ENCODE measurements at regions not wholly inside any gene's neighbourhood (a gene's known extent, or its start where the extent isn't known, plus 50 kb on each side); places are given as distances from the start of the nearest gene placed in this dataset.

DNA sequence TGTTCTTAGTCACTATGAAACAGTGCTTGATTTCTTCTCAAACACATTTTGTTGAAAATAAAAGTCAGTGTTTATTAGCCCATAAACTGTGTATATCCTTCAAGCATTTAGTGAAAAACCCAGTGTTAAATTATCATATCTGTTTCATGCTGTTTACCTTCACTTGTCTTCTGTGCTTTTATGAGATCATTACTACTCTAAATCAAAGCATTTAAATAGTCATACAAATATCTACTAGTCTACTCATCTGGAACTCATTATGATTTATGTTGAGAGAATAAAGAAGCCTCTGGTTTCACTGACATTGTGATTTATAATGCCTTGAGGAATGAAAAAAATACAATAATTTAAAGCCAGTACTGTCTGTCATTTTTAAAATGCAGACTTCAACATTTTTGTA, 366.5 kb downstream of the SLCO4C1 start:
- intact Hi-C loops (cut with micrococcal nuclease) (no loop called here), dilution Hi-C loops (cut with MboI; ENCODE audit: extremely low pct_ligation_motif_present, low sequenced_read_pairs) (no loop called here)
- Histone ChIP-seq H3K4me2 (ENCODE audit: insufficient read depth, low read length) (no peak overlapping the region), H3K4me1 (ENCODE audit: control insufficient read depth, extremely low read depth, insufficient read depth, low read length) (no peaks in the 10 kb centered on the region), H3K27me3 (ENCODE audit: control insufficient read depth in 2 of 2, insufficient read depth in 2 of 2, low read length in 2 of 2) (no peaks in the 10 kb centered on the region), H2AFZ (ENCODE audit: low read depth, low read length) (no peak overlapping the region), H3K4me3 (replicated peaks in 1 of 3; ENCODE audit: insufficient read depth in 1 of 3, low read depth in 1 of 3, low read length in 3 of 3) (no peak overlapping the region), H3K9me1 (replicated peaks; ENCODE audit: control insufficient read depth, extremely low read depth, insufficient read depth, low read length) (no peaks in the 10 kb centered on the region), H3K9me3 (replicated peaks; ENCODE audit: control insufficient read depth, insufficient read depth, low read length) (no peaks in the 10 kb centered on the region), H3K27ac (ENCODE audit: insufficient read depth, low read depth, low read length) (no peak overlapping the region), H3K9ac (replicated peaks; ENCODE audit: extremely low read depth, insufficient read depth, low read length) (no peak overlapping the region), H3K79me2 (ENCODE audit: control insufficient read depth, insufficient read depth, low read length) (no peaks in the 10 kb centered on the region), H3K36me3 (ENCODE audit: control insufficient read depth in 2 of 2, extremely low read depth in 1 of 2, insufficient read depth in 2 of 2, low read length in 2 of 2) (no peaks in the 10 kb centered on the region), H4K20me1 (replicated peaks; ENCODE audit: control insufficient read depth, extremely low read depth, insufficient read depth, low read length) (no peaks in the 10 kb centered on the region)
- POLR2A ChIA-PET, result no interaction called here
- CTCF ChIA-PET, result no interaction called here
- FAIRE-seq (no peak), DNase-seq (ENCODE audit: low read depth, low spot score) (no peak)
- BruUV-seq (replicated peaks), result no TSS peak
- no peak for TF ChIP-seq EZH2 (IDR thresholded peaks at IDR 0.05; ENCODE audit: borderline replicate concordance, low read depth, low read length, severe bottlenecking)
- TF ChIP-seq GATA2 (IDR thresholded peaks at IDR 0.05; ENCODE audit: insufficient read depth, insufficient read length, low read depth, low read length), result no peak
- TF ChIP-seq, protein P1, sequence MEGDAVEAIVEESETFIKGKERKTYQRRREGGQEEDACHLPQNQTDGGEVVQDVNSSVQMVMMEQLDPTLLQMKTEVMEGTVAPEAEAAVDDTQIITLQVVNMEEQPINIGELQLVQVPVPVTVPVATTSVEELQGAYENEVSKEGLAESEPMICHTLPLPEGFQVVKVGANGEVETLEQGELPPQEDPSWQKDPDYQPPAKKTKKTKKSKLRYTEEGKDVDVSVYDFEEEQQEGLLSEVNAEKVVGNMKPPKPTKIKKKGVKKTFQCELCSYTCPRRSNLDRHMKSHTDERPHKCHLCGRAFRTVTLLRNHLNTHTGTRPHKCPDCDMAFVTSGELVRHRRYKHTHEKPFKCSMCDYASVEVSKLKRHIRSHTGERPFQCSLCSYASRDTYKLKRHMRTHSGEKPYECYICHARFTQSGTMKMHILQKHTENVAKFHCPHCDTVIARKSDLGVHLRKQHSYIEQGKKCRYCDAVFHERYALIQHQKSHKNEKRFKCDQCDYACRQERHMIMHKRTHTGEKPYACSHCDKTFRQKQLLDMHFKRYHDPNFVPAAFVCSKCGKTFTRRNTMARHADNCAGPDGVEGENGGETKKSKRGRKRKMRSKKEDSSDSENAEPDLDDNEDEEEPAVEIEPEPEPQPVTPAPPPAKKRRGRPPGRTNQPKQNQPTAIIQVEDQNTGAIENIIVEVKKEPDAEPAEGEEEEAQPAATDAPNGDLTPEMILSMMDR (IDR thresholded peaks at IDR 0.05; ENCODE audit: extremely low read depth in 1 of 2, insufficient read depth in 1 of 2, low read depth in 1 of 2, low read length in 2 of 2), result no peak
- TF ChIP-seq, protein P2, sequence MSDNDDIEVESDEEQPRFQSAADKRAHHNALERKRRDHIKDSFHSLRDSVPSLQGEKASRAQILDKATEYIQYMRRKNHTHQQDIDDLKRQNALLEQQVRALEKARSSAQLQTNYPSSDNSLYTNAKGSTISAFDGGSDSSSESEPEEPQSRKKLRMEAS (IDR thresholded peaks at IDR 0.05; ENCODE audit: insufficient read depth, insufficient read length), result no peak
- TF ChIP-seq POLR2AphosphoS5 (IDR thresholded peaks at IDR 0.05; ENCODE audit: insufficient read depth, low read depth, low read length), result no peak
- no peak for TF ChIP-seq POLR2A (IDR thresholded peaks at IDR 0.05; ENCODE audit: low read depth, low read length)
- no peak for TF ChIP-seq MYC (IDR thresholded peaks at IDR 0.05; ENCODE audit: low read depth, low read length)
- no peak for TF ChIP-seq FOS (IDR thresholded peaks at IDR 0.05; ENCODE audit: borderline replicate concordance, insufficient read depth, low read length)
- no peak for TF ChIP-seq JUN (IDR thresholded peaks at IDR 0.05; ENCODE audit: borderline replicate concordance, insufficient read depth, insufficient read length, low read depth)
